ENCODE measurements at regions not wholly inside any gene's neighbourhood (a gene's known extent, or its start where the extent isn't known, plus 50 kb on each side); places are given as distances from the start of the nearest gene placed in this dataset.

GRCh38 chr17:15006421-15007128 is 258.6 kb downstream of the PMP22 start:
- H3K36me3 ChIP-seq (ENCODE audit: insufficient read depth, low read length), result no peaks in the 10 kb centered on the region
- H3K4me1 ChIP-seq (ENCODE audit: control insufficient read depth, insufficient read depth, low read length), result no peaks in the 10 kb centered on the region
- no peak overlapping the region for H3K9ac ChIP-seq (ENCODE audit: low read depth, low read length)
- H3K4me2 ChIP-seq (ENCODE audit: low read length), result no peak overlapping the region
- no peak overlapping the region for H3K4me3 ChIP-seq (ENCODE audit: low read length)
- H3K27me3 ChIP-seq (ENCODE audit: control insufficient read depth, insufficient read depth, low read length), result no peaks in the 10 kb centered on the region
- H3K9me3 ChIP-seq (replicated peaks; ENCODE audit: low read length), result no peaks in the 10 kb centered on the region

- H3K36me3 ChIP-seq (ENCODE audit: insufficient read depth, low read length), result no peaks in the 10 kb centered on the region
- H3K9me3 ChIP-seq (replicated peaks; ENCODE audit: low read length), result no peaks in the 10 kb centered on the region
- H3K4me3 ChIP-seq (ENCODE audit: low read length), result no peak overlapping the region
- no peaks in the 10 kb centered on the region for H3K27me3 ChIP-seq (ENCODE audit: control insufficient read depth, insufficient read depth, low read length)
- no peak overlapping the region for H3K9ac ChIP-seq (ENCODE audit: low read depth, low read length)
- H3K4me2 ChIP-seq (ENCODE audit: low read length), result no peak overlapping the region
- H3K4me1 ChIP-seq (ENCODE audit: control insufficient read depth, insufficient read depth, low read length), result no peaks in the 10 kb centered on the region
These were observed 264.5 kb downstream of the PMP22 start for GRCh38 chr17:15000661-15001060.

GRCh38 chr17:14997290-14997689 is 267.8 kb downstream of the PMP22 start:
- H3K4me2 ChIP-seq (ENCODE audit: low read length), result no peak overlapping the region
- H3K4me1 ChIP-seq (ENCODE audit: control insufficient read depth, insufficient read depth, low read length), result no peaks in the 10 kb centered on the region
- no peaks in the 10 kb centered on the region for H3K9me3 ChIP-seq (replicated peaks; ENCODE audit: low read length)
- H3K9ac ChIP-seq (ENCODE audit: low read depth, low read length), result no peak overlapping the region
- no peaks in the 10 kb centered on the region for H3K36me3 ChIP-seq (ENCODE audit: insufficient read depth, low read length)
- H3K27me3 ChIP-seq (ENCODE audit: control insufficient read depth, insufficient read depth, low read length), result peaks cover 7% of the 10 kb centered on the region
- no peak overlapping the region for H3K4me3 ChIP-seq (ENCODE audit: low read length)

- Histone ChIP-seq H3K4me2 (ENCODE audit: low read length) (no peak overlapping the region), H3K27me3 (ENCODE audit: control insufficient read depth, insufficient read depth, low read length) (peaks cover 4% of the 10 kb centered on the region), H3K36me3 (ENCODE audit: insufficient read depth, low read length) (no peaks in the 10 kb centered on the region), H3K4me1 (ENCODE audit: control insufficient read depth, insufficient read depth, low read length) (no peaks in the 10 kb centered on the region), H3K4me3 (ENCODE audit: low read length) (no peak overlapping the region), H3K9me3 (replicated peaks; ENCODE audit: low read length) (no peaks in the 10 kb centered on the region), H3K9ac (ENCODE audit: low read depth, low read length) (no peak overlapping the region)
These were observed 279.0 kb downstream of the PMP22 start for GRCh38 chr17:14986127-14986526.

GRCh38 chr17:14972844-14973243 is 292.3 kb downstream of the PMP22 start:
- H3K27me3 ChIP-seq (ENCODE audit: control insufficient read depth, insufficient read depth, low read length), result peaks cover 10% of the 10 kb centered on the region
- H3K4me1 ChIP-seq (ENCODE audit: control insufficient read depth, insufficient read depth, low read length), result no peaks in the 10 kb centered on the region
- H3K9ac ChIP-seq (ENCODE audit: low read depth, low read length), result no peak overlapping the region
- H3K9me3 ChIP-seq (replicated peaks; ENCODE audit: low read length), result peaks cover 3% of the 10 kb centered on the region
- H3K4me3 ChIP-seq (ENCODE audit: low read length), result no peak overlapping the region
- H3K36me3 ChIP-seq (ENCODE audit: insufficient read depth, low read length), result no peaks in the 10 kb centered on the region
- no peak overlapping the region for H3K4me2 ChIP-seq (ENCODE audit: low read length)

GRCh38 chr17:14971054-14971453 is 294.1 kb downstream of the PMP22 start:
- Histone ChIP-seq H3K9me3 (replicated peaks; ENCODE audit: low read length) (peaks cover 3% of the 10 kb centered on the region), H3K4me2 (ENCODE audit: low read length) (no peak overlapping the region), H3K4me1 (ENCODE audit: control insufficient read depth, insufficient read depth, low read length) (no peaks in the 10 kb centered on the region), H3K9ac (ENCODE audit: low read depth, low read length) (no peak overlapping the region), H3K4me3 (ENCODE audit: low read length) (no peak overlapping the region), H3K27me3 (ENCODE audit: control insufficient read depth, insufficient read depth, low read length) (peaks cover 6% of the 10 kb centered on the region), H3K36me3 (ENCODE audit: insufficient read depth, low read length) (no peaks in the 10 kb centered on the region)

GRCh38 chr17:14959106-14959648 is 305.9 kb downstream of the PMP22 start:
- no peaks in the 10 kb centered on the region for H3K27me3 ChIP-seq (ENCODE audit: control insufficient read depth, insufficient read depth, low read length)
- H3K9me3 ChIP-seq (replicated peaks; ENCODE audit: low read length), result no peaks in the 10 kb centered on the region
- H3K4me2 ChIP-seq (ENCODE audit: low read length), result no peak overlapping the region
- H3K36me3 ChIP-seq (ENCODE audit: insufficient read depth, low read length), result no peaks in the 10 kb centered on the region
- no peak overlapping the region for H3K9ac ChIP-seq (ENCODE audit: low read depth, low read length)
- no peaks in the 10 kb centered on the region for H3K4me1 ChIP-seq (ENCODE audit: control insufficient read depth, insufficient read depth, low read length)
- H3K4me3 ChIP-seq (ENCODE audit: low read length), result no peak overlapping the region

GRCh38 chr17:14953405-14953804 is 311.7 kb downstream of the PMP22 start:
- Histone ChIP-seq H3K9me3 (replicated peaks; ENCODE audit: low read length) (no peaks in the 10 kb centered on the region), H3K36me3 (ENCODE audit: insufficient read depth, low read length) (no peaks in the 10 kb centered on the region), H3K4me2 (ENCODE audit: low read length) (no peak overlapping the region), H3K27me3 (ENCODE audit: control insufficient read depth, insufficient read depth, low read length) (no peaks in the 10 kb centered on the region), H3K4me1 (ENCODE audit: control insufficient read depth, insufficient read depth, low read length) (no peaks in the 10 kb centered on the region), H3K9ac (ENCODE audit: low read depth, low read length) (no peak overlapping the region), H3K4me3 (ENCODE audit: low read length) (no peak overlapping the region)

GRCh38 chr17:14950686-14951085 is 314.4 kb downstream of the PMP22 start:
- Histone ChIP-seq H3K4me1 (ENCODE audit: control insufficient read depth, insufficient read depth, low read length) (no peaks in the 10 kb centered on the region), H3K27me3 (ENCODE audit: control insufficient read depth, insufficient read depth, low read length) (peaks cover 5% of the 10 kb centered on the region), H3K4me2 (ENCODE audit: low read length) (no peak overlapping the region), H3K4me3 (ENCODE audit: low read length) (no peak overlapping the region), H3K36me3 (ENCODE audit: insufficient read depth, low read length) (no peaks in the 10 kb centered on the region), H3K9me3 (replicated peaks; ENCODE audit: low read length) (no peaks in the 10 kb centered on the region), H3K9ac (ENCODE audit: low read depth, low read length) (no peak overlapping the region)

- H3K4me1 ChIP-seq (ENCODE audit: control insufficient read depth, insufficient read depth, low read length), result no peaks in the 10 kb centered on the region
- H3K36me3 ChIP-seq (ENCODE audit: insufficient read depth, low read length), result no peaks in the 10 kb centered on the region
- H3K9ac ChIP-seq (ENCODE audit: low read depth, low read length), result no peak overlapping the region
- peaks cover 5% of the 10 kb centered on the region for H3K27me3 ChIP-seq (ENCODE audit: control insufficient read depth, insufficient read depth, low read length)
- H3K9me3 ChIP-seq (replicated peaks; ENCODE audit: low read length), result no peaks in the 10 kb centered on the region
- no peak overlapping the region for H3K4me3 ChIP-seq (ENCODE audit: low read length)
- H3K4me2 ChIP-seq (ENCODE audit: low read length), result no peak overlapping the region
These were observed 314.9 kb downstream of the PMP22 start for GRCh38 chr17:14950216-14950615.

GRCh38 chr17:14947671-14948070 is 317.5 kb downstream of the PMP22 start:
- H3K4me2 ChIP-seq (ENCODE audit: low read length), result no peak overlapping the region
- H3K27me3 ChIP-seq (ENCODE audit: control insufficient read depth, insufficient read depth, low read length), result peaks cover 5% of the 10 kb centered on the region
- H3K4me1 ChIP-seq (ENCODE audit: control insufficient read depth, insufficient read depth, low read length), result no peaks in the 10 kb centered on the region
- H3K9me3 ChIP-seq (replicated peaks; ENCODE audit: low read length), result no peaks in the 10 kb centered on the region
- no peak overlapping the region for H3K4me3 ChIP-seq (ENCODE audit: low read length)
- no peaks in the 10 kb centered on the region for H3K36me3 ChIP-seq (ENCODE audit: insufficient read depth, low read length)
- H3K9ac ChIP-seq (ENCODE audit: low read depth, low read length), result no peak overlapping the region

GRCh38 chr17:14946481-14946880 is 318.6 kb downstream of the PMP22 start:
- Histone ChIP-seq H3K36me3 (ENCODE audit: insufficient read depth, low read length) (no peaks in the 10 kb centered on the region), H3K27me3 (ENCODE audit: control insufficient read depth, insufficient read depth, low read length) (peaks cover 5% of the 10 kb centered on the region), H3K4me2 (ENCODE audit: low read length) (no peak overlapping the region), H3K4me1 (ENCODE audit: control insufficient read depth, insufficient read depth, low read length) (no peaks in the 10 kb centered on the region), H3K4me3 (ENCODE audit: low read length) (no peak overlapping the region), H3K9me3 (replicated peaks; ENCODE audit: low read length) (no peaks in the 10 kb centered on the region), H3K9ac (ENCODE audit: low read depth, low read length) (no peak overlapping the region)

Data from skeletal muscle satellite cell (primary cell).